ENCODE measurements at regions not wholly inside any gene's neighbourhood (a gene's known extent, or its start where the extent isn't known, plus 50 kb on each side); places are given as distances from the start of the nearest gene placed in this dataset.
A peak's percentile ranks its signal among the peaks of the same experiment; 100 is the strongest.

GRCh38 chr10:71152043-71152442 lies 60.3 kb upstream of the UNC5B start:
- Histone ChIP-seq H3K9me1 (ENCODE audit: control insufficient read depth, insufficient read depth, low read length) (no peaks in the 10 kb centered on the region), H3K9ac (ENCODE audit: insufficient read depth in 1 of 2, low read depth in 2 of 2, low read length in 2 of 2) (no peak overlapping the region), H3K4me2 (ENCODE audit: insufficient read depth, low read length) (no peak overlapping the region), H3K27me3 (ENCODE audit: control insufficient read depth in 2 of 2, insufficient read depth in 2 of 2, low read length in 2 of 2) (peaks cover 3 to 12% of the 10 kb centered on the region in 2 experiments; a peak in 4 of 5 replicates), H3K9me3 (replicated peaks; ENCODE audit: control insufficient read depth, insufficient read depth, low read depth, low read length) (no peaks in the 10 kb centered on the region), H3K4me3 (no peak overlapping the region), H3K4me1 (replicated peaks in 1 of 2; ENCODE audit: control insufficient read depth in 2 of 2, insufficient read depth in 2 of 2, low read length in 2 of 2) (no peaks in the 10 kb centered on the region), H3K36me3 (ENCODE audit: control insufficient read depth, insufficient read depth, low read length) (no peaks in the 10 kb centered on the region), H3K79me2 (ENCODE audit: control insufficient read depth, insufficient read depth, low read length) (no peaks in the 10 kb centered on the region), H2AFZ (ENCODE audit: low read depth, low read length) (no peak overlapping the region), H3K27ac (ENCODE audit: extremely low read depth, low read depth, low read length) (no peak overlapping the region), H4K20me1 (replicated peaks; ENCODE audit: control insufficient read depth, insufficient read depth, low read length) (no peaks in the 10 kb centered on the region)
- ATAC-seq (no peak), FAIRE-seq (peak; percentile 19), DNase-seq (ENCODE audit: extremely low read depth in 1 of 4, low spot score in 3 of 4) (no peak)
- intact Hi-C loops (cut with micrococcal nuclease), result no loop called here
- POLR2A ChIA-PET, result interaction anchor here (0.6 to 1.9 kb wide), 6 partner anchors 9 to 436 kb away, joined by 3 to 7 read pairs (median 4); no protein-coding TSS in a partner anchor
- no TSS peak for BruUV-seq (replicated peaks)
- TF ChIP-seq, protein P1, sequence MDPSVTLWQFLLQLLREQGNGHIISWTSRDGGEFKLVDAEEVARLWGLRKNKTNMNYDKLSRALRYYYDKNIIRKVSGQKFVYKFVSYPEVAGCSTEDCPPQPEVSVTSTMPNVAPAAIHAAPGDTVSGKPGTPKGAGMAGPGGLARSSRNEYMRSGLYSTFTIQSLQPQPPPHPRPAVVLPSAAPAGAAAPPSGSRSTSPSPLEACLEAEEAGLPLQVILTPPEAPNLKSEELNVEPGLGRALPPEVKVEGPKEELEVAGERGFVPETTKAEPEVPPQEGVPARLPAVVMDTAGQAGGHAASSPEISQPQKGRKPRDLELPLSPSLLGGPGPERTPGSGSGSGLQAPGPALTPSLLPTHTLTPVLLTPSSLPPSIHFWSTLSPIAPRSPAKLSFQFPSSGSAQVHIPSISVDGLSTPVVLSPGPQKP (CRISPR knock-in tag; IDR thresholded peaks at IDR 0.05), result no peak
- TF ChIP-seq MYBL2 (IDR thresholded peaks at IDR 0.05; ENCODE audit: low read depth) (no peak), MYBL2 (CRISPR knock-in tag; IDR thresholded peaks at IDR 0.05; ENCODE audit: borderline replicate concordance) (no peak)
- in situ Hi-C loops (cut with MboI), result no loop called here
- CTCF ChIA-PET (ENCODE audit: low intra/inter-chr PET ratio), result no interaction called here
- WGBS (ENCODE audit: insufficient coverage, low coverage, missing lambda C conversion rate), result 0% methylated on average over 2 of the region's 2 CpGs

DNA sequence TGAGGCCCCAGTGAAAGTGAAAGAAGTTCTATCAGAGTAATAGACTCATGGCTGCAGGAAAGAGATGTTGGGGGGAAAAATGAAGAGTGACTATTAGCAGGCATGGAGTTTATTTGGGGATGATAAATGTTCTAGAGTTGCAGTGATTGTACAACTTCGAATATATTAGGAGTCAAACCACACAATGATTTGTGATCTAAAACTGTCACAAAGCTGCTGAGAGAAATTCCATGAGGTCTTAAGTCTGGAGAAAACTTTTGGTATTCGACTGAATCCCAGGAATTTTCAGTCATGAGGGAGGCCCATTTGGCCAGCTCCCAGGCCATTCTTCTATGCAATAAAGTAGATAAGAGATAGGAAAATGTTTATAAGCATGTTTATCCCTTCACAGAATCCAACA lies 55.9 kb upstream of the UNC5B start:
- Histone ChIP-seq H3K4me1 (replicated peaks in 1 of 2; ENCODE audit: control insufficient read depth in 2 of 2, insufficient read depth in 2 of 2, low read length in 2 of 2) (peaks cover 0 to 6% of the 10 kb centered on the region in 2 experiments; a peak in 3 of 5 replicates), H3K27me3 (ENCODE audit: control insufficient read depth in 2 of 2, insufficient read depth in 2 of 2, low read length in 2 of 2) (peaks cover 1 to 18% of the 10 kb centered on the region in 2 experiments; a peak in 4 of 5 replicates), H3K9me3 (replicated peaks; ENCODE audit: control insufficient read depth, insufficient read depth, low read depth, low read length) (no peaks in the 10 kb centered on the region), H3K4me2 (ENCODE audit: insufficient read depth, low read length) (no peak overlapping the region), H2AFZ (ENCODE audit: low read depth, low read length) (no peak overlapping the region), H3K9ac (ENCODE audit: insufficient read depth in 1 of 2, low read depth in 2 of 2, low read length in 2 of 2) (no peak overlapping the region), H3K9me1 (ENCODE audit: control insufficient read depth, insufficient read depth, low read length) (no peaks in the 10 kb centered on the region), H3K4me3 (no peak overlapping the region), H3K36me3 (ENCODE audit: control insufficient read depth, insufficient read depth, low read length) (no peaks in the 10 kb centered on the region), H3K79me2 (ENCODE audit: control insufficient read depth, insufficient read depth, low read length) (no peaks in the 10 kb centered on the region), H3K27ac (ENCODE audit: extremely low read depth, low read depth, low read length) (no peak overlapping the region), H4K20me1 (replicated peaks; ENCODE audit: control insufficient read depth, insufficient read depth, low read length) (no peaks in the 10 kb centered on the region)
- ChIA-PET POLR2A (no interaction called here), CTCF (ENCODE audit: low intra/inter-chr PET ratio) (no interaction called here)
- ATAC-seq (no peak), FAIRE-seq (no peak), DNase-seq (ENCODE audit: extremely low read depth in 1 of 4, low spot score in 3 of 4) (no peak)
- 3% methylated on average over 2 of the region's 2 CpGs for WGBS (ENCODE audit: insufficient coverage, low coverage, missing lambda C conversion rate)
- in situ Hi-C loops (cut with MboI), result no loop called here
- intact Hi-C loops (cut with micrococcal nuclease), result no loop called here
- no TSS peak for BruUV-seq (replicated peaks)
- TF ChIP-seq NCOA1 (IDR thresholded peaks at IDR 0.05; ENCODE audit: low read depth), result no peak
- no peak for TF ChIP-seq LEF1 (IDR thresholded peaks at IDR 0.05)
- no peak for TF ChIP-seq POLR2G (IDR thresholded peaks at IDR 0.05; ENCODE audit: low read depth, low read length)
- TF ChIP-seq PHF21A (IDR thresholded peaks at IDR 0.05; ENCODE audit: borderline replicate concordance, low read depth), result no peak
- TF ChIP-seq ZBTB17 (CRISPR knock-in tag; IDR thresholded peaks at IDR 0.05), result no peak
- TF ChIP-seq, protein P2, sequence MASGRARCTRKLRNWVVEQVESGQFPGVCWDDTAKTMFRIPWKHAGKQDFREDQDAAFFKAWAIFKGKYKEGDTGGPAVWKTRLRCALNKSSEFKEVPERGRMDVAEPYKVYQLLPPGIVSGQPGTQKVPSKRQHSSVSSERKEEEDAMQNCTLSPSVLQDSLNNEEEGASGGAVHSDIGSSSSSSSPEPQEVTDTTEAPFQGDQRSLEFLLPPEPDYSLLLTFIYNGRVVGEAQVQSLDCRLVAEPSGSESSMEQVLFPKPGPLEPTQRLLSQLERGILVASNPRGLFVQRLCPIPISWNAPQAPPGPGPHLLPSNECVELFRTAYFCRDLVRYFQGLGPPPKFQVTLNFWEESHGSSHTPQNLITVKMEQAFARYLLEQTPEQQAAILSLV (tag; IDR thresholded peaks at IDR 0.05), result no peak
- TF ChIP-seq SAP30 (IDR thresholded peaks at IDR 0.05; ENCODE audit: borderline replicate concordance, insufficient read depth, low read depth, low read length, poor library complexity, severe bottlenecking), result no peak
- TF ChIP-seq TEAD1 (CRISPR knock-in tag; IDR thresholded peaks at IDR 0.05), result no peak
- TF ChIP-seq ETV6 (IDR thresholded peaks at IDR 0.05; ENCODE audit: borderline replicate concordance in 1 of 2, low read depth in 2 of 2, low read length in 1 of 2), result no peak
- TF ChIP-seq ETV6 (CRISPR knock-in tag; IDR thresholded peaks at IDR 0.05; ENCODE audit: borderline replicate concordance), result no peak
- no peak for TF ChIP-seq GATAD2A (IDR thresholded peaks at IDR 0.05)
- no peak for TF ChIP-seq ZNF253 (CRISPR knock-in tag; conservative IDR thresholded peaks at IDR 0.05)
- no peak for TF ChIP-seq FOXK2 (conservative IDR thresholded peaks at IDR 0.05 in 1 of 2, IDR thresholded peaks at IDR 0.05 in 1 of 2; ENCODE audit: low read depth in 2 of 2)

Measured in K562 (cell line).